GM13976 (cell line): ENCODE measurements at regions not wholly inside any gene's neighbourhood (a gene's known extent, or its start where the extent isn't known, plus 50 kb on each side); places are given as distances from the start of the nearest gene placed in this dataset.

Experiments
- DNase-seq: peaks from one replicate; pipeline ENCODE4 v3.0.0; 2012; ENCODE audit warnings: low spot score
- in situ Hi-C: fragments of 300-500 bp; cut with MboI; formaldehyde crosslinking; loops from one replicate; pipeline ENCODE4 v1.12.0; 2022; ENCODE audit warnings: low sequenced_read_pairs, mixed read lengths, inconsistent platforms; ENCODE audit not compliant: unreplicated experiment
- TF ChIP-seq, protein P1 (sequence below): IDR thresholded peaks from 2 replicates; pipeline ENCODE4 v1.5.1; 2012; ENCODE audit warnings: borderline replicate concordance, mild to moderate bottlenecking; ENCODE audit not compliant: insufficient read depth; ENCODE audit errors: extremely low read depth, missing control alignments, control extremely low read depth

DNA sequence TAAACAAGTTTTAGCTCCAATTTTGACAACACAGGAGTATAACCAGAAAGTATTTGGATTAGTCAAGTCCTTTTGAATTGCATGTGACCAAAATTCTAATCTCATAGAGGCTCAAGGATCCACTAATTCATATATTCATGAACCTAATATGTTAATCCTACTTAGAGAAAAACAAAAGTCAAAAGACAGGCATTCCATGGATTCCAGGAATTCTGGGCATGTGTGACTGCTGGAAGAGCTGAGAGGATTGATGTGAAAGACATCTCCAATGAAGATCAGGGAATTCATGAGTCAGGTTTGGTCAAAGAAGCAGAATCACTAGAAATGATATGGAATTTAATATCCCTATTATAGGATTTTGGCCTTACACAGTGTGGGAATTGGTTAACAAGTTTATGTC is 1494.6 kb upstream of the DDX18 start:
- DNase-seq: no peak
- in situ Hi-C loops: no loop called here
- TF ChIP-seq, protein P1, sequence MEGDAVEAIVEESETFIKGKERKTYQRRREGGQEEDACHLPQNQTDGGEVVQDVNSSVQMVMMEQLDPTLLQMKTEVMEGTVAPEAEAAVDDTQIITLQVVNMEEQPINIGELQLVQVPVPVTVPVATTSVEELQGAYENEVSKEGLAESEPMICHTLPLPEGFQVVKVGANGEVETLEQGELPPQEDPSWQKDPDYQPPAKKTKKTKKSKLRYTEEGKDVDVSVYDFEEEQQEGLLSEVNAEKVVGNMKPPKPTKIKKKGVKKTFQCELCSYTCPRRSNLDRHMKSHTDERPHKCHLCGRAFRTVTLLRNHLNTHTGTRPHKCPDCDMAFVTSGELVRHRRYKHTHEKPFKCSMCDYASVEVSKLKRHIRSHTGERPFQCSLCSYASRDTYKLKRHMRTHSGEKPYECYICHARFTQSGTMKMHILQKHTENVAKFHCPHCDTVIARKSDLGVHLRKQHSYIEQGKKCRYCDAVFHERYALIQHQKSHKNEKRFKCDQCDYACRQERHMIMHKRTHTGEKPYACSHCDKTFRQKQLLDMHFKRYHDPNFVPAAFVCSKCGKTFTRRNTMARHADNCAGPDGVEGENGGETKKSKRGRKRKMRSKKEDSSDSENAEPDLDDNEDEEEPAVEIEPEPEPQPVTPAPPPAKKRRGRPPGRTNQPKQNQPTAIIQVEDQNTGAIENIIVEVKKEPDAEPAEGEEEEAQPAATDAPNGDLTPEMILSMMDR: no peak

DNA sequence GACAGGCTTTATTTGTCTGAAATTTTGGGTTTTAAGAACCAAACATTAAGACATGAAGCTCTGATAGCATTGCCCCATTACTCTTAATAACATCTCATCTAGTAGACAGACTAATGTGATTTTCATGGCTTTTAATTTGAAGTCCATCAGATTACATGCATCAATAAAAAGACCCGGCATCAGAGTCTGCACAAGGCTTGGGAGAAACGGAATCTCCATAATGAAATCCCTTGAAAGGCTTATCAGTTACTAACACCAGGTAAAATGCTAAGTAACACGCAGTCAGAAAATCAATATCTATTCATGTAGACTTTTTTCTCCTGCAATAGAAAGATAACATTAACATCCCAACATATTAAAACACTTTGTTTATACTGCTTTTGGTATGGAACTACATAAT is 1485.2 kb upstream of the DDX18 start:
- in situ Hi-C loops: no loop called here
- TF ChIP-seq, protein P1: no peak
- DNase-seq: no peak

DNA sequence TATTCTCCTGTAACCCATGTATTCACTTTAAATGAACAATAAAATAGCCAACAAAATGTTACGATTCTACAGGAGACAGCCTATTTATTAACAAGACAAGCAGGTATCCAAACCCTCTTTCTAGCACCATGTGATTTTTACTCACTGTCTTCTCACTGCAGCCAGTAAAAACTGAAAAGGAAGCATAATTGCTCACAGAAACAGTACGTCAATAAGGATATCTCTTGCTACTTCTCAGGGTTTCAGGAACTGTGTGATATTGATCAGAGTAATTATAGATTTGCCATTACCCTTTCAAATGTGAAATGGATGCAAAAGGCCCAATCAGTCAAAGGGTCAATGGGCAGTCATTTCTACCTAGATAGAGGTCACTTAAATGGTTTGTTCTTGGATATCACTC is 1473.8 kb upstream of the DDX18 start:
- in situ Hi-C loops: no loop called here
- TF ChIP-seq, protein P1: no peak
- DNase-seq: no peak

DNA sequence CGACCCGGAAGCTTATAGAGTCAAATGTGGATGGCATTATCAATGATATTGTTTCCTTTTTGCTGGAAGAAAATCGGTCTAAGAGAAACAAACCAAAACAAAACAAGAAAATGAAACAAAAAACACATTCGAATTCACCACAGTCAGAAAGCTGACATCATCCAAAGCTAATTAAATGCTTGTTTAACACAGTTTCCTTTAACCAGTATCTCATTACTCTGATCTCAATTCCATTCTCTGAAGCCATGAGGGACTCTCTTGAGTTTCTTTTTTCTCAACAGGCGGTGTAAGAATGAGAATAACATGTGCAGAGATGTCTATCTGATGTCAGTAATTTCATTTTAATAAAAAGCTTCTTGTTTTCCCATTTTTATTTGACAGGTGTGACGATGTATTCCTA is 1448.3 kb upstream of the DDX18 start:
- in situ Hi-C loops: no loop called here
- TF ChIP-seq, protein P1: no peak
- DNase-seq: no peak

DNA sequence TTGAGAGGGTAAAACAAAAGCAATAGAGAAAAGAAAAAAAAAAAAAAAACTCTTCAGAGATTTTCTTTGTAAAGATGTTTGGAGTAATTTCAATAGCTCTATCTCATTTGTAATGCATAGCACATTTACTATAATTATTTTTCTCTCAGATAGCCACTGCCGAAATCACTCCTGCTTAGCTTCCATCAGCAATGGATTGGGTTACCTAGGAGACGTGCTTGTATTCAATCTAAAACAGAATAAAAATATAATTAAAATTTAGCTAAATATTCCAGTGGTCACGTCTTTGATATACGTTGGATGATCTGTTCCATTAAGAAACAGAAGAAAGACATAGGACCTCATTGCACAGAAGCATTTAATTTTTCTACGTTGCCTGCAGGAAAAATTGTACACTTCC is 1435.7 kb upstream of the DDX18 start:
- TF ChIP-seq, protein P1: no peak
- in situ Hi-C loops: no loop called here
- DNase-seq: no peak

DNA sequence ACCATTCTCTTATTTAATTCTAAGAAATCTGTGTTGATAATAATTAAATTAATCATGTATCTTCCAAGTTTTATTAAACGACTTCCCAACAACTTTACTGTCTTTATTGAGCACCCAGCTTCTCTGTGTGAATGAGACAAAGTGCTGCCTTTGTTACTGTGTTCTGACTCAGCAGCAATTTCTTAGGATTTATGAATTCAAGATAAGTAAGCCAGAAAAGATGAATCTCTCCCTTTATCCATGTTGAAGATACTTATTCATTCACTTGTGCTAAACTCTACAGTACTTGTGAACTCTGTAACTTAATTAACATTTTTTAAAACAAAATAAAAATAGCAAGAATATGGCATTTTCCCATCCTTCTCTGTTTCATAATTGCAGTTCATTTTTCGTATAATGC is 1403.3 kb upstream of the DDX18 start:
- no peak for DNase-seq
- TF ChIP-seq, protein P1: no peak
- in situ Hi-C loops: no loop called here

DNA sequence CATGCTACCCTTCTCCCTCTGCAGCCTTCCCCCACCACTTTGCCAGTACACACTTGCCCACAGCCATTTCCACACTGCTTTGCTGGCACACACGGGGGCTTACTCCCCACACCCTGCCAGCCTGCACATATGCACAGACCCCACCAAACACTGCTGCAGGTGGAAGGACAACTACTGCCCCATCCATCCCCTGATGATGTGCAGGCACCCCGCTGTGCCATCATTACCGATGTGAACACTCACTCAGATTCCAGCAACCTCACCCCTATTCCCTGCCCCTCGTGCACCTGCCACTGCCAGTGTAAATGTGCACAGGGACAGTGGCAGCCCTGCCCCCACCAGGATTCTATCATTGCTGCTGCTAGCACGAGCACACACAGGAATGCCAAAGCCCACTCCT is 1400.8 kb upstream of the DDX18 start:
- TF ChIP-seq, protein P1: no peak
- DNase-seq: no peak
- in situ Hi-C loops: no loop called here
